ENCODE measurements at regions not wholly inside any gene's neighbourhood (a gene's known extent, or its start where the extent isn't known, plus 50 kb on each side); places are given as distances from the start of the nearest gene placed in this dataset.

DNA sequence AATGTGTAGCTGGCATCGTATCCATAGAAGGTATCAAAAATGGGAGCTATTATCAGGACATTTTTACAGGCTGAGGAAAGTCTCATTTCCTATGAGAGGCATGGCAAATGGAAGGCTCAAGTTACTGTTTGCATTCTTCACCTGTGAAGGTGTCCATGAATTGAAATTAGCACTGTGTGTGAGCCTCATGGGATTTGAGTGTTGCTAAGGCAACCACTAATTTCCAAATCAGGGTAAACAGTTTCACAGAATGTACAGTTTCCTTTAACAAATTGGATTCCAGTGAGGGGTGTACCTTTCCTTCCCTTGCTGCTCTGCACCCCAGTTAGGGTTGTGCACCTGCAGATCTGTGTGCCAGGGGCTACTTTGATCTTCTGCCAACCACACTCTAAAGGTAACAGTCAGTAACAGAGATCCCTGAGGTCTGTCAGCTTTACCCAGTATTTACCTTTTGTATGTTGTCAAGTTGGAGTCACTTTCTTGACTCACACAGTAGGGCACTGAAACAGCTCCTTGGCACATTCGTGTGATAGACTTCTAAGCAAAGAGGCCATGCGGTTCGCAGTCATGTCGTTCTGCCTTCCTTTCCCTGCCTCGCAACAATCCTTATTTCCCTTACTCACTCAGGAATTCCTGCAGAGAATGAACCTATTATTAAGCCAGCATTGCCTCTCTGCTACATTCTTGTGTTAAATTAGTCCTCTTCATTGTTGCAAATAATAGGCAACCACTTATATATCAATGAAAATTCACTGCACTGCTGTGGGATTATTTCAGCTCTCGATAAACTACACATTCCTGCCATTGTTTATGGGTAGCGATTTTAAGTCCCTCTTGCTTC, 129.8 kb upstream of the GBE1 start:
- Histone ChIP-seq H3K9ac (no peak overlapping the region), H3K27ac (no peak overlapping the region), H3K36me3 (ENCODE audit: control insufficient read depth, insufficient read depth, low read length) (no peaks in the 10 kb centered on the region), H3K4me1 (no peaks in the 10 kb centered on the region), H3K79me2 (no peaks in the 10 kb centered on the region), H3K9me3 (ENCODE audit: control insufficient read depth, low read length) (no peaks in the 10 kb centered on the region), H3K27me3 (ENCODE audit: control insufficient read depth, insufficient read depth, low read length) (no peaks in the 10 kb centered on the region), H3K4me2 (ENCODE audit: low read length) (no peak overlapping the region), H3K4me3 (ENCODE audit: low read depth, low read length) (no peak overlapping the region), H2AFZ (no peak overlapping the region)
- TF ChIP-seq, protein P1, sequence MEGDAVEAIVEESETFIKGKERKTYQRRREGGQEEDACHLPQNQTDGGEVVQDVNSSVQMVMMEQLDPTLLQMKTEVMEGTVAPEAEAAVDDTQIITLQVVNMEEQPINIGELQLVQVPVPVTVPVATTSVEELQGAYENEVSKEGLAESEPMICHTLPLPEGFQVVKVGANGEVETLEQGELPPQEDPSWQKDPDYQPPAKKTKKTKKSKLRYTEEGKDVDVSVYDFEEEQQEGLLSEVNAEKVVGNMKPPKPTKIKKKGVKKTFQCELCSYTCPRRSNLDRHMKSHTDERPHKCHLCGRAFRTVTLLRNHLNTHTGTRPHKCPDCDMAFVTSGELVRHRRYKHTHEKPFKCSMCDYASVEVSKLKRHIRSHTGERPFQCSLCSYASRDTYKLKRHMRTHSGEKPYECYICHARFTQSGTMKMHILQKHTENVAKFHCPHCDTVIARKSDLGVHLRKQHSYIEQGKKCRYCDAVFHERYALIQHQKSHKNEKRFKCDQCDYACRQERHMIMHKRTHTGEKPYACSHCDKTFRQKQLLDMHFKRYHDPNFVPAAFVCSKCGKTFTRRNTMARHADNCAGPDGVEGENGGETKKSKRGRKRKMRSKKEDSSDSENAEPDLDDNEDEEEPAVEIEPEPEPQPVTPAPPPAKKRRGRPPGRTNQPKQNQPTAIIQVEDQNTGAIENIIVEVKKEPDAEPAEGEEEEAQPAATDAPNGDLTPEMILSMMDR (IDR thresholded peaks at IDR 0.05), result no peak

DNA sequence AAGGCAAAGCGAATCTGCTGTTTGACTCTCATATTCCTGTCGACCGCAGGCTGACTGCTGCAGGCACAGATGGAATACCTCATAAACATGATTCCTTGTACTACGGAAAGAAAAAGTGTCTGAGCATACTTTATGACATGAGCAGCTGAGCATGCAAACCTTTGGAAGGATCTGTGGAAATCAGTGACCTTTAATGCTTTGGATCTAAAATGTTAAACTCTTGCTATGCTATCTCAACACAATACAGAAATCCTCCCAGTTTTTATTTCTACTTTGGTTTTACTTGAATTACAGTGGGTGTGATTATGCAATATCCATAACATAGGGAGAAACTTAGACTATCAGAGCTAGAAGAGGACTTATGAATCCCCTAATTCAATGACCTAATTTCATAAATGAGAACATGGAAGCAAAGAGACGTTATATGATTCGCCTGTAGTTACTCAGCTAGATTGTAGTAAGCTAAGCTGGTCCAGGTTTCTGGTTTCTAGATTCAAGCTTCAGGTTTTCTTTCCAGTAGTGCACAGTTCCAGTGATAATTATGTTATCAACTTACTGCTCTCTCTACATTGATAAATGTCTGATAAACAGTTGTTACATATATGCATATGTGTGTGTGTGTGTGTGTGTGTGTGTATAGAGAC, 127.6 kb upstream of the GBE1 start:
- Histone ChIP-seq H3K27me3 (ENCODE audit: control insufficient read depth, insufficient read depth, low read length) (no peaks in the 10 kb centered on the region), H3K36me3 (ENCODE audit: control insufficient read depth, insufficient read depth, low read length) (no peaks in the 10 kb centered on the region), H3K27ac (no peak overlapping the region), H2AFZ (no peak overlapping the region), H3K79me2 (no peaks in the 10 kb centered on the region), H3K4me3 (ENCODE audit: low read depth, low read length) (no peak overlapping the region), H3K4me2 (ENCODE audit: low read length) (no peak overlapping the region), H3K9ac (no peak overlapping the region), H3K9me3 (ENCODE audit: control insufficient read depth, low read length) (no peaks in the 10 kb centered on the region), H3K4me1 (no peaks in the 10 kb centered on the region)
- TF ChIP-seq, protein P1 (IDR thresholded peaks at IDR 0.05), result no peak

DNA sequence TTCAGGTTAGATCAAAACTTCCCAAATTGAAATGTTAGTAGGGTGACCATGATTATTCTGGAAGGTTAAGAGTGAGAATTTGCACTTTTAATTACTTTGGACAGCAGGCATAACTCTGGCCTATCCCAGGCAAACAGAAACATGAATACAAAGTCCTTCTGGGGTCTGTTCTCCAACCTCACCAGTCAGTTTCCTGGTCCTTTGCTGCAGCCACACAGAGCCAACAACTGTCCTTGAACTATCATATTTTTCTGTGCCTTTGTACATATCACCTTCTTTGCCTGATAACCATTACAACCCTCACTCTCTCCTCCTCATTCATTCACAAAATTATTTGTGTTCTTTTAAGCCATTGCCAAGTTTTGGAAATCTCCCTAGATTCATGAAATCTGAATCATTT, 126.0 kb upstream of the GBE1 start:
- H2AFZ ChIP-seq, result no peak overlapping the region
- no peaks in the 10 kb centered on the region for H3K9me3 ChIP-seq (ENCODE audit: control insufficient read depth, low read length)
- H3K4me3 ChIP-seq (ENCODE audit: low read depth, low read length), result no peak overlapping the region
- H3K36me3 ChIP-seq (ENCODE audit: control insufficient read depth, insufficient read depth, low read length), result no peaks in the 10 kb centered on the region
- H3K4me2 ChIP-seq (ENCODE audit: low read length), result no peak overlapping the region
- H3K27ac ChIP-seq, result no peak overlapping the region
- H3K9ac ChIP-seq, result no peak overlapping the region
- no peaks in the 10 kb centered on the region for H3K27me3 ChIP-seq (ENCODE audit: control insufficient read depth, insufficient read depth, low read length)
- TF ChIP-seq, protein P1 (IDR thresholded peaks at IDR 0.05), result no peak
- H3K79me2 ChIP-seq, result no peaks in the 10 kb centered on the region
- no peaks in the 10 kb centered on the region for H3K4me1 ChIP-seq

DNA sequence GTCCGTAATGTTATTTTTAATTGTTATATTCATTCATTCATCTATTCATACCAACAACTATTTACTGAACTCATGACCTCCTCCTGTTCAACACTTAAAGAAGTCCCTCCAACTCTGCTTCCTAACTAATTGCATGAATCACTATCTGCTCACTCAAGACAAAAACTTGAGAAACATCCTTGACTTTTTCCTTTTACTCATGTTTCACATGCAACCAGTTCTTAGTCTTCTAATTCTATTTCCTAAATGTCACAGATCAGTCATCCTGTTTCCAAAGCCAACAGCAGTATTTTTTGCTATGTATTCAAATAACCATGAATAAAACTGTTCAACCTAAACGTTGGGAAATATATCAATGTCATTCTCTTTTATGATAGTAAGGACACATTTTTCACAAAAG, 124.6 kb upstream of the GBE1 start:
- Histone ChIP-seq H3K9me3 (ENCODE audit: control insufficient read depth, low read length) (no peaks in the 10 kb centered on the region), H3K79me2 (no peaks in the 10 kb centered on the region), H3K4me1 (no peaks in the 10 kb centered on the region), H3K27ac (no peak overlapping the region), H3K36me3 (ENCODE audit: control insufficient read depth, insufficient read depth, low read length) (no peaks in the 10 kb centered on the region), H2AFZ (no peak overlapping the region), H3K27me3 (ENCODE audit: control insufficient read depth, insufficient read depth, low read length) (no peaks in the 10 kb centered on the region), H3K9ac (no peak overlapping the region), H3K4me2 (ENCODE audit: low read length) (no peak overlapping the region), H3K4me3 (ENCODE audit: low read depth, low read length) (no peak overlapping the region)
- TF ChIP-seq, protein P1 (IDR thresholded peaks at IDR 0.05), result no peak
